HG02852 (cell line): ENCODE measurements at regions not wholly inside any gene's neighbourhood (a gene's known extent, or its start where the extent isn't known, plus 50 kb on each side); places are given as distances from the start of the nearest gene placed in this dataset.

Experiments
- ATAC-seq: cut with Tn5 transposase; IDR thresholded peaks from one replicate; pipeline ENCODE4 v1.9.1; 2021; ENCODE audit warnings: mild to moderate bottlenecking, moderate library complexity; ENCODE audit not compliant: unreplicated experiment

DNA sequence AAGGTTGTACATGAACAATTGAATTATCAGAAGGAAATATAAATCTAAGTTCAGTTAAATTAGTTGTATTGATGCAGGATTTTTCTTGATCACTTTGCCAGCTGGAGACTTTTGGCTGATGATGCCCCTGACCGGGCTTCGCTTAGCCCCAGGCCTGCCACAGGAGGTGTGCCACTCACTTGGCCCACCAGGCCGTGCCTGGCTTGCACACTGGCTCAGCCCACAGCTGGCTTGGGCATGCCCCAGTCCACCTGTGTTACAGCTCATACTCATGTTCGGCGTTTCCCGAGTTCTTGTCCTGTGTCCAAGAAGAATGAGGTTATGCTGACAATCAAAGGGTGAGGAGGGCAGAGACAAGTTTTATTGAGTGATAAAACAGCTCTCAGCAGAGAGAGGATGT lies 773.9 kb upstream of the FANCL start:
- ATAC-seq: no peak

GRCh38 chr2:59012971-59013370 lies 771.8 kb upstream of the FANCL start:
- no peak for ATAC-seq

GRCh38 chr2:59012234-59012633 lies 771.1 kb upstream of the FANCL start:
- no peak for ATAC-seq

GRCh38 chr2:59008950-59009349 lies 767.8 kb upstream of the FANCL start:
- no peak for ATAC-seq

GRCh38 chr2:59005836-59006615 lies 764.9 kb upstream of the FANCL start:
- ATAC-seq: no peak

GRCh38 chr2:59004621-59005020 lies 763.5 kb upstream of the FANCL start:
- ATAC-seq: no peak

- no peak for ATAC-seq
Measured at GRCh38 chr2:59000796-59001195, 759.7 kb upstream of the FANCL start.

DNA sequence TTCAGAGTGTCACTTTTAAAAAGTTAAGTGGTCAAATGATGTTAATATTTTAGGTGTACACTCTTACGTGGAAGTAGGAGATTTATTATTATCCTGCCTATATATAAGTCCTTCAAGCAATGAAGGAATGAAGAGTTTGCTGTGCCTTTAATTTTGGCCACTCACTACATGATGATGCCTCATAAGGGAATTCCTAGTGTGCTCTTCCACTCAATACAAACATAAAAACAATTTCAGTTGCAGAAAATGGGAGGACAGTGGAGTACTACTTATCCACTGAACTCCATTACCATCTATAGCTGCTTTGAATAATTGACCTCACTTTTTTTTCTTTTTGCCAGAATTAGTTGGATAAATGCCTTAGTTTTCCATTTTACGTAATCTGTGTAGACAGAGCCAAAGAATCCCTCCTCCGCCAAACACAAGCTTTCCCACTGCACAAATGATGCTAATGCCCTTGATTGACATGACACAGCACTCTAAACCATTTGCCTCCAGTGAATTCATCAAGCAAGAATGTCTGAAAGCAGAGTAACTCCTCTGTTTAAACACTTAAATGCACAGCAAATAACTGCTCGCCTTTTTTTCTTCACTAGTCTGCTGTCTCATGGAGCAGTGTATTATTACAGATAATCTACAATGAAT lies 751.1 kb upstream of the FANCL start:
- no peak for ATAC-seq

- ATAC-seq: no peak
Measured at GRCh38 chr2:58991357-58991756, 750.2 kb upstream of the FANCL start.

- no peak for ATAC-seq
Measured at GRCh38 chr2:58985541-58985940, 744.4 kb upstream of the FANCL start.

DNA sequence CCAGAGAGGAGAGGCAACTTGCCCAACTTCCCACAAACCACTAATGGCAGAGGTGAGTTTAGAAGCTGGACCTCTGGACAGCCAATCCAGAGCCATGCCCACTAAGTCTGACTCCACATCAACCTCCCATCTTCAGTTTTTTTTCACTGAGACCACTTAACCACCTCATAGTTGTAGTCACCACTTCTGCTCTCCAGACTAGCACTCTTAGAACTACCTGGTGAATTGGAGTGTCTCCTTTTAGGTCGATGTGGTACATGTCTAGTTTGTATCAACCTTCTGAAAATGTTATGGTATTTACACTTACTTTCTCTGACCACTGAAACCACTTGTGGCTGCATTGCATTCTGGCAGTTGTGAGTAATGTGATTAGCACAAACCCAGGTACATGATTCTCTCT lies 743.6 kb upstream of the FANCL start:
- no peak for ATAC-seq

DNA sequence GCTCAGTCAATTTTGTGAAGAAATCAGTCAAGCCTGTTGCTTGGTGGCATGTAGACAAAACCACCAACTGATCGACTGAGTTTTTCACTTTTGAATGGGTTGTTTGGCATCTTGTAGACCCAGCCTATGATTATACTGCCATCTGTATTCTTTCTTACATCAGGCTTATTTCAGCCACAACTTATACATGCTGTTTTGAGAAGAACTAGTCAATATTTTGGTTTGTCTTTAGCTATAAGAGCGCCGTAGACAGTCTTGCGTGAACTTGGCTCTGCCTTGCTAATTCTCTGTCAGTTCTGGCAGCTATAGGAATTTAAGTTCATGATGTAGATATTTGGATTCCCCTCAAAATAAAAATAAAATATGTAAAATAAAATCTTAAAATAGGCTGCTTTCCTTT lies 742.0 kb upstream of the FANCL start:
- no peak for ATAC-seq

GRCh38 chr2:58981237-58981636 lies 740.1 kb upstream of the FANCL start:
- no peak for ATAC-seq

DNA sequence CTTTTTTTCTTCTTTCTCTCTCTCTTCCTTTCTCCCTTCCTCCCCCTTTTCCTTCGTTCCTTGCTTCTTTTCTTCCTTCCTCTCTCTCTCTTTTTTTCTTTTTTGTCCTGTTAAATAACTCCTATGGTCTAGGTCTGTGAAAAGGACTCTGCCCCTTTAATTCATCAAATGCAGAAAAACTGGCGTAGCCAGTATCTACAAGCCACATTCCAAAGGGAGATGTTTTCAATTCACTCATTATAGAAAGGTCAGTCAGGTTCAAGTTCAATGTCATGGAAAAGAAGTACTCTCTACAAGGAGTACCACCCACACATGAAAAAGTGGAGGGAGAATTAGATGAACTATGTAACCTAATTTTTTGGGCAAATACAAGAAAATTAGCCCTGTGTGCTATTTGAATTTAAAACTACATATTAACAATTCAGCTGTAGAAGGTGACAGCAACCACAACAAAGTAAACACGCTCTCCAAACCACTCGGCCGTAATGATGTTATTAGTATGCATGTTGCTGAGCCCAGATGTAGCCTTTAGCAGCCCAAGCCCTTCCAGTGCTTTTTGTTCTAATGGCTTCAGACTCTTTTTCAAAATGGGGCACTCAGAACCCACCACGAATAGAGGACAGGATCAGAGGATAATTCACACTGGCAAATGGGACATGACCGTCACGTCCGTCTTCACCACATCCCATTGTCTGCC lies 735.4 kb upstream of the FANCL start:
- ATAC-seq: no peak

DNA sequence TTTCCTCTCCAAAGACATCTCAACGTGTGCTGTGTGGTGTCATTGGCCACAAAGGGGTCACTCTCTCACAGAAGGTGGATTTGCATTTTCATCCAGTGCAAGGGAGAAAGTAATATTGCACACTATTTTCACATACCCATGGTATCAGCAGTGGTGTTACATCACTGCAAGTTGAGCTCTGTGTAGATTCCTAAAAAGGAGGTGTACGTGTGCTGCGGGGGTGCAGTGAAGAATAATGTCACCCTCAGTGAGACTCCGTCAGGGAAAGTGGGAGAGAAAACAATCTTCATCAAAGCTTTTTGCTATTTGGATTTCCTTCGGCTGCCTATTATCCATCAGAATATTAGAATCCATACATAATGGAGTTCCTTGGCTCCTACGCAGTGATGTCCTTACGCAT lies 733.8 kb upstream of the FANCL start:
- ATAC-seq: no peak

DNA sequence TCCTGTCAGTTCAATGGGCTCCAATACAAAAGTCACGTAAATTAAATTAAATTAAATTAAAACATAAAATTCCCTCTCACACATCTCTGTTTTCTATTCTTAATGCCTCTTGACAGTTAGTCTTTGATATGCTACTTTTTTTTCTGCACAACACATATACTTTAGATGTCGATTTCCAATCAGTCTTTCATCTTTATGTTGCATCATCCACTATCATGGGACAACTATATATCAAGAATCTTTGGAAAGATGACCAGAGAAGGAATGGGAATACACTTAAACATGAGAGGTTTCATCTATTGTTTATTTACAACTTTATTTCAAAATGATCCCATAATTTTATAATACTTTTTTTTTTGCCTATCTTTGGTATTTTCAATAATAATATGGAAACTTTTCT lies 733.3 kb upstream of the FANCL start:
- no peak for ATAC-seq

- ATAC-seq: no peak
Measured at GRCh38 chr2:58973811-58974281, 732.7 kb upstream of the FANCL start.

GRCh38 chr2:58972737-58973136 lies 731.6 kb upstream of the FANCL start:
- no peak for ATAC-seq

DNA sequence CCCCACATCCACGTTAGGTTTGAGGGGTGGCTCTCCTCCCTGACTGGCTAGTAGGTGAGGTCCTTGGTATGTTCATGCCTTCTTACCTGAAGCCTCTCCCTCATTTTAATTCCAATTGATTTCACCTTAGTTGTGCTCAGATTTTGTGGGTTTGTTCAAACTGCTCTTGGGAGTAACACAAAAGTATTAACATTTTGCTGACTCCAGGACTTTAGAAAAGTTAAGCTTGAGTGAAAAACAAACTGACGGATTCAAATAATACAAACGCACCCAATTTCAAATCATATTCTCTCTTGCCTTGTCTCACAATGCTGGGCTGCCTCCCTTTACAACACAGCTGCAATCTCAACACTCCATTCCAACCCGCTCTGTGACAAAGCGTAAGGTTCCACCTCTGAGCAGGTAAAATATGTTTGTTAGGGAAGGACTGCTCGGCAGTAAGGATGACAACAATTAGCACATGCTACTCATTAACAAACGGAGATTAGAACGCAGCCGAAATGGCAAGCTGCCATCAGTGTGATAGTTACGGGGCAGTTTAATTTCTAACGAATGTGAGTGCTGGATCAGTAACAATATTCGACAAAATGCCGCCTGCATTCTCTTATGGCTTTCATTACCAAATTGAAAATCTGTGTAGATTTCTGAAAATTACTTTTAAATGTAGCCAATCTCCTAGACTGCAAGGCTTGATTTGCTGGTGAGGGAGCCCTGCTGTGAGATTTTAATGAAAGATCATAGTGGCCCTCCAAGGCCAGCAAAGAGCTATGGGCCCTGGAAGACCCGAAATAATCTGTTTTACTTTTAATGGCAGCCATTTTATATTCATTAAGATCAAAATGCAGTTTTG lies 730.6 kb upstream of the FANCL start:
- ATAC-seq: no peak

- no peak for ATAC-seq
Measured at GRCh38 chr2:58970365-58970764, 729.2 kb upstream of the FANCL start.

DNA sequence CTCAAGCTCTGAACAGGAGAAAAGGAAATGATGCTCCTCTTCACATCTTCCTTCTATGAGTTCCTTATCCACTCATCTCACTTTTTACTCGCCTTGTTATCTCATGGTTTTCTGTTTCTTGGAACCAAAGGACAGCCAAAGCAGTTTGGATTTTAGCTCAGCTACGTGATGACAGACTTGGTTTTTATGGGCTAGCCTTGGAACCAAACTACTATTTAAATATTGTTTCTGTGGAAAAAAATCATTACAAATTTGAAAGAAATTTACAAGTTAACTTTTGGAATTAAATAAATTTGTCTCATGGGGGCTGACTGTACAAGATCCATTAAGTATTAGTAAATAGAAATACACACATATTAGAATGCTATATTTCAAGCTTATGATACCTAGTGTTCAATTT lies 727.8 kb upstream of the FANCL start:
- ATAC-seq: no peak
